SK-N-SH treated with all-trans-retinoic acid at 6 μM for 48 hours (cell line): ENCODE measurements at regions not wholly inside any gene's neighbourhood (a gene's known extent, or its start where the extent isn't known, plus 50 kb on each side); places are given as distances from the start of the nearest gene placed in this dataset.

ENCODE experiments used
- ARNTL ChIP-seq: fragments of 450-650 bp; formaldehyde crosslinking; IDR thresholded peaks from 2 replicates; pipeline ENCODE4 v1.5.0; 2020; ENCODE audit warnings: low read depth, mild to moderate bottlenecking, moderate library complexity, borderline replicate concordance
- CSRNP3 ChIP-seq: fragments of 250-450 bp; sonication (Bioruptor Pico); IDR thresholded peaks from 2 replicates; pipeline ENCODE4 v1.5.1; 2021; ENCODE audit warnings: mild to moderate bottlenecking, moderate library complexity
- ESRRG ChIP-seq: fragments of 250-450 bp; sonication (Bioruptor Pico); IDR thresholded peaks from 2 replicates; pipeline ENCODE4 v1.6.1; 2021; ENCODE audit warnings: mild to moderate bottlenecking
- OSR1 ChIP-seq: fragments of 250-450 bp; sonication (Bioruptor Pico); IDR thresholded peaks from 2 replicates; pipeline ENCODE4 v1.8.0; 2022; ENCODE audit warnings: moderate library complexity, mild to moderate bottlenecking, inconsistent platforms
- PATZ1 ChIP-seq: fragments of 250-450 bp; sonication (Bioruptor Pico); IDR thresholded peaks from 2 replicates; pipeline ENCODE4 v1.8.0; 2020; ENCODE audit warnings: mild to moderate bottlenecking, moderate library complexity, borderline replicate concordance
- RARB ChIP-seq: fragments of 250-450 bp; sonication (Bioruptor Pico); IDR thresholded peaks from 2 replicates; pipeline ENCODE4 v1.8.0; 2021; ENCODE audit warnings: mild to moderate bottlenecking, moderate library complexity
- SNAI2 ChIP-seq: fragments of 250-450 bp; sonication (Bioruptor Pico); IDR thresholded peaks from 2 replicates; pipeline ENCODE4 v1.5.0; 2020; ENCODE audit warnings: mild to moderate bottlenecking, moderate library complexity
- ZC3H10 ChIP-seq: fragments of 250-450 bp; sonication (Bioruptor Pico); IDR thresholded peaks from 2 replicates; pipeline ENCODE4 v1.5.1; 2021; ENCODE audit warnings: mild to moderate bottlenecking, moderate library complexity
- ZFP3 ChIP-seq: fragments of 250-450 bp; sonication (Bioruptor Pico); IDR thresholded peaks from 2 replicates; pipeline ENCODE4 v1.5.0; 2020; ENCODE audit warnings: mild to moderate bottlenecking, moderate library complexity
- ZNF70 ChIP-seq: fragments of 450-650 bp; formaldehyde crosslinking; IDR thresholded peaks from 2 replicates; pipeline ENCODE4 v1.5.0; 2020; ENCODE audit warnings: mild to moderate bottlenecking, moderate library complexity
- ZNF8 ChIP-seq: fragments of 450-650 bp; formaldehyde crosslinking; IDR thresholded peaks from 2 replicates; pipeline ENCODE4 v1.5.0; 2020; ENCODE audit warnings: mild to moderate bottlenecking, moderate library complexity

DNA sequence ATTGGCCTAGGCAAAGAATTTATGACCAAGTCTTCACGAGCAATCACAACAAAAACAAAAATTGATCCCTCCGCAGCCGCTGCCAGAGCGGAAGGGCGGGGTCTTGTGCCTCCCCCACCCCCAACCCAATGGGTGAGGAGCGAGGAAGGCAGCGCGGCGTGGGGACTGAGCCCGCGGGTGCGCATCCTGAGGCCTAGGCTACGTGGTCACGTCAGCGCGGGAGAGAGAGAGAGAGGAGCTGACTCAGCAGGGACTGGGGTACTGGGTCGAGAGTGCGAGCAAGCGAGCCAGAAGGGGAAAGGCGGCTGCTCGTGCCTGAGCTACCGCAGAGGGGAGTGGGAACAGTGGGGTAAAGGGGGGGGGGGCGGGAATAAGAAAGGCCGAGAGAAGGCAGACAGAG lies 90.1 kb upstream of the FERMT1 start:
- TF ChIP-seq ZNF8 (CRISPR knock-in tag), result no peak
- no peak for TF ChIP-seq ZC3H10 (CRISPR knock-in tag)
- TF ChIP-seq PATZ1 (CRISPR knock-in tag), result no peak
- TF ChIP-seq RARB, result no peak
- TF ChIP-seq SNAI2, result no peak
- TF ChIP-seq OSR1 (CRISPR knock-in tag), result no peak
- TF ChIP-seq CSRNP3, result no peak
- no peak for TF ChIP-seq ZFP3
- TF ChIP-seq ZNF70, result no peak
- no peak for TF ChIP-seq ARNTL (CRISPR knock-in tag)
- no peak for TF ChIP-seq ESRRG (CRISPR knock-in tag)
